CD4-positive, alpha-beta T cell treated with Interleukin-2 at 100 ng/mL for 4 hours (primary cell): ENCODE measurements at regions not wholly inside any gene's neighbourhood (a gene's known extent, or its start where the extent isn't known, plus 50 kb on each side); places are given as distances from the start of the nearest gene placed in this dataset.
"Not testable (repeated sequence)": the region's sequence is repeated elsewhere in the genome, so short reads cannot be mapped to it uniquely, and the experiment has no call there.

Source experiments
- DNase-seq: peaks from one replicate; pipeline ENCODE4 v3.0.0-alpha.2; 2020; ENCODE audit warnings: low spot score

DNA sequence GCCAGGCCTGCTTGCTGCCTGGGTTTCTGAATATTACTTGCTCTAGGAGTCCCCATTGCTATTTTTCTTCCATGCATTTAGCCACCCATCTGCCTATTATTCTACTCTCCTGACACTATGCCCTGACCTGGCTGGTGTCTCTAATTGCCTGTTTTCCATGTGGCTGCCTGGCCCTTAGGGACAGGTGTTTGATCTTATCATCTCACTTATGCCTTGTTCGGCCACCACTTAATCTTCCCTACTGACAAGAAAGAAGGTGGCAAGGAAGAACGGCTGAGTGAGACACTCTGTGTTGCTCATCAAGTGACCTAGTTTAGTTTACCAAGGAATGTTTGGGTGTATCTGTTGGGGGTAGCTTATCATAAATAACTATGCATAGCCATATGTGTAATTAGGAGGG is 50.4 kb upstream of the RAPH1 start:
- DNase-seq, result no peak

DNA sequence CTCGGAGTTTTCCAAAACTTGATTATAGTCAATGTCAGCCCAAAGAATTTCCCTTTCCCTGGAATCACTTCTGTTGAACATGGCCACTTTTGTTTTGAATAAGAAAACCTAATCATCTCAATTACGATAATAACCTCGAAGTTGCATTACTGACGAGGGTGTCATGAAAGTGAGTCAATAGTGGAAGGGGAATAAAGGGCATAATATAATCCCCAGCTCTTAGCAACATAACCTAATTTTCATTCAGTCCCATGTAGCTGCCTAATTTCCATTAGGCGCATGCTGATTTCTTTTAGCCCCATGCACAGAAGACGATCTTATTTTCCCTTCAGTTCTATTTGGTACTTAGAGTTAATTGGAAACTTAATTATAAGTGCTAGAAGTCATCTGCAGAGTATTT is 51.1 kb upstream of the RAPH1 start:
- no peak for DNase-seq

DNA sequence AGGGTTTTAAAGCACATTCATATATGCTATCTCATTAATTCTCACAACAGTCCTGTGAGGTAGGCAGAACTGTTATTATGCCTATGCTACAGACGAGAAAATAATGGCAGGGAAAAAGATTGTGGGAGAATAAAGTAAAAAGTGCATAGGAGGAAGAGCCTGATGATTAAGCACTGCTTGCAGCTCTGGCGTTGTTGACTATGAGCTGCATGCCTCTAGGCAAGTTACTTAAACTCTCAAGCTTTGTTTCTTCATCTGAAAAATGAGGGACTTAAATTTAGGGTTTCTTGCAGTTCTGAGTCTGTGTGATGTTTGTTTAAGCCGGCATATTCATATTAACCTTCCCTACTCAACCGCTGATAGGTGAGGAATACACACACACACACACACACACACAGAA is 51.6 kb upstream of the RAPH1 start:
- no peak for DNase-seq

DNA sequence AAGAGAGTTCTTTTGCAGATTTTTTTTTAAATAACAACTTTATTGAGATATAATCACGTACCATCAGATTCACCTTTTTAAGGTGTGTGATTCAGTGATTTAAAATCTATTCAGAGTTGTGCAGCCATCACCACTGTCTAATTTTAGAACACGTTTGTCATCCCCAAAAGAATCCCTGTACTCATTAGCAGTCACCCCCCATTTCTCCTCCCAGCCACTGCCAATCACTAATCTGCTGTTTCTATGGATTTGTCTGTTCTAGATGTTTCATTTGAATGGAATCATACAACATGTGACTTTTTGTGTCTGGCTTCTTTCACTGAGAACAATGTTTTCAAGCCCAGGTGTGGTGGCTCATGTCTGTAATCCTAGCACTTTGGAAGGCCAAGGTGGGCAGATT is 55.4 kb upstream of the RAPH1 start:
- no peak for DNase-seq

DNA sequence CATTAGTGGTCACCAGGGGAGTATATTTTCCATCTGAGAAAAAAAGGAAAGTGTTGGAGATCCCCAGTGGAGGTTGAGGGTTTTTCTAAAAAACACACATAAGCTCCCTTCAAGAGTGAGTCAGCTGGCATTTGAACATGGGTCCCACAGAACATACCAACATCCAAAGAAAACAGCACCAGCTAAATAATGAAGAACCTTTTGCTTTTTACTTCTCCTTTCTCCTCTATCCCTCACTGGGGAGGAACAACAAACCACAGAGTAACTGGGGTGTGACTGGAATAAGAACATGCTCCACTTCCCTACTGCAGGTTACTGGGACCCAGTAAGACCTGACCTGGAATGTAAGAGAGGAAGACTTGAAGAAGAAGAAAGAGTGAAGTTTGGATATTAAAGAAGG is 56.5 kb upstream of the RAPH1 start:
- DNase-seq, result no peak

DNA sequence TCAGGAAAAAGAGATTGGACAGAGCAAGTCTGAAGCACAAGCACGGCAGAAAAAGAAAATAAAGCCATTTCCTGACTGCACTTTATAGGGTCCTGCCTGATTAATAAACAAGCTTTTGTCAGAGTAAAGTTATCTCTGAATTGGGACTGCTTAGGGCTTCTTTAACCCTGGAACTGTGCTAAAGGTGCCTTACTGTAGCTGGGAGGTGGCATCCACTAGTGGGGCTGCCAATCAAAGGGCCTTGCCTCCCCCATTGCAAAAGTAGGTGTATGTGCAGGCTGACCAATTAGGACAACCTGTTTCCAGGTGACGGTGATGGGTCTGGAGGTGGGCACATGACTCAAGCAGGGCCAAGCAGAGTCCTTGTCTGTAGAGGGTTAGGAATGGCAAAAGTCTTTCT is 57.4 kb upstream of the RAPH1 start:
- DNase-seq, result no peak

DNA sequence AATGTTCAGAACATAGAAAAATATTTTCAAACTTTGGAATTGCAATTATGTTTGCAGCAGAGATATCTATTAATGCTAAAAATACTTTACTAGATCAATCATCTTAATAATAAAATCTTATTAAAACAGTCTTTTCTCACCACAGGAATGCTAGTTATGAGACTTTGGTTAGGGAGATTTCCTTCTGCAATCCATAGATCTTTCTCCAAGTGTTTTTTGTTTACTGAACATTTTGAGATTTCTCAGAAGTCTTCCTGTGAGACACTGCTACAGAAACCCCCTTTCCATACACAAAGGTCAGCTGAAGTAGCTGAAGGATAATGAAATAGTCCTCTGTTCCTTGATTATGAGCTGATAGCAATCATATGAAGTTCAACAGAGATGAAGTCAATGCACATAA is 59.4 kb upstream of the RAPH1 start:
- DNase-seq, result no peak

DNA sequence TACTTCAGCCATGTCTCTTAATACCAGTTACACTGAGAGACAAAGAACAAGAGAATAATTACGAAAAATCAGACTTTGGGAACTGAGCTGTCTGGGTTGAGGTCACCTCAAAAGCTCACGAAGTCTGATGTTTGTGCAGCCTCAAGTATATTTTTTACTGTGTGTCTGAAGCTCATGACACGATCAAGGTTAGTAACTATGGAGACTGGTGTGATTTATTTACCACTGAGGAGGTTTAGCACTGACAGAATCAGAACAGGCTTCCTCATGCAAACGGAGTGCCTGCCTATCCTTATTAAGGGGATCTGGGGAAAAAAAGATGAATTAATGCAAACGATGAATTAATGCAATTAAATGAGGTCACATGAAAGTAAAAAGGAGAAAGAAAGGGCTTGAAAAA is 61.1 kb upstream of the RAPH1 start:
- no peak for DNase-seq

DNA sequence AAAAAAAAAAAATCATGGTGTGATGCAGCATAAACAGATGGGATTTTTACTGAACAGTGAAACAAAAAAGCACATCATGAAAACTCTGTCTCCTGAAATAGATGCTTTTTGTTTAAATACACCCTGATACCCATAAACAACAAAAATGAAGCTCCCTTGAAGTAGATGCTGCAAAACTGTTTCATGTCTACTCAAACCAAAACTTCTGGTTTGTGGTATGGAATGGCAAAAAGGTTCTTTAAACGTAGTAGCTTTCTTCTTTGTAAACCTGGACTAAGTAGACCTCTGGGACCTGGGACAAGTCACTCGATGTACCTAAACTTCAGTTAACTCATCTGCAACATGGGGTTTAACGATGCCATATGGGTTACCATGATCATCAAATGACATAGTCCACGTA is 64.4 kb upstream of the RAPH1 start:
- DNase-seq, result no peak

DNA sequence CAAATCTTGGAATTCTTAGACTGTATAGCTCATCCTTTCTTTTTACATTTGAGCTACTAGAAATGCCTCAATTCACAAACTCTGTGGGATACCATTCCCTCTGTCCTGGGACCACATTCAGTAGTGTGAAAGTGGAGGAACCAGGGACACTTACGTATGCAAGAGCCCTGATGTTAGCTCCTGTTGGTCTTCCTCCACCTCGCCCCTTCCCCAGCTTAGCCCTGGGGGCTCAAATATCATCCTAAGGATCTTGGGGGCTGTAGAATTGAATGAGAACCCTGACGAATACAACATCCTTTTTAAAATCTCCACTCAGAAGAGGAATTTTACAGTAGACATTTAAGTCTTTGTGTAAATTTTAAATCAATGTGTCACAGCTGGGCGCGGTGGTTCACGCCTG is 65.2 kb upstream of the RAPH1 start:
- no peak for DNase-seq

DNA sequence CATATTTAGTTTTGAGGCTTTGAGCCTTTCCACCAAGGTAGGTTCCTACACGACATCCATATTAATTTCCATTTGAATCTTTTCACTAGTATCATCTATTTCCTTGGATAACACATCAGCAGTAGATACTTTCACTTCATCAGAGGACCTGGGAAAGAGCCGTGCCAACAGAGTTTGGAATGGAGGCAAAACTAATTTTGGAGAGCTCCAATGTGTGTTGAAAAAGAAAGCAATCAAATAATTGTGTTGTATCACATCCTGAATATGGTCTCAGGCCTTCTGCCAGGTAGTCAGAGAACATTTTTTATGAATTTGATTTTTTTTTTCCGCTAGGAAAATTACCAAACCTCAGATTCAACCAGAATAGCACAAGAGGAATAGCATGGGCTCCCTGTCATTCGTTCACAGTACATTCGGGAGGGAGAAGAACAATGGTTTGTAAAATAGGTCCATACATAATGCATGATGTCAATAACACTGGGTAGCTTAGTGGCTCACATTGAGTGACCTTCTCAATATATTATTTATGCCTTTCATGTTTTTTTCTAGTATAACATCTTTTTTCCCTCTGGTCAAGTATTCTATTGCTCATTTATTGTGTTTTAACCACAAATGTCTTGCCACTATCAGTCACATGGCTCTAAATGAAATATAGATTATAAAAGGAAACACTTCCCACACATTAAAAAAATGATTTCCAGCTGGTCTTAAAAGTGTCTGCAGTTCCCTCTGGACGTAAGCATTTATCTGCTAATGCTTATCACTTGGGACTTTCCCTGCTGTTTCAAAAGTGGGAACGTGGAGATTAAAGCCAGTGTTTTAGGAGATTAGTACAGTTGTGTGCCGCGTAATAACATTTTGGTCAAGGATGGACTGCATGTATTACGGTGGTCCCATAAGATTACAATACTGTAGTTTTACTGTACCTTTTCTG is 68.6 kb upstream of the RAPH1 start:
- no peak for DNase-seq

DNA sequence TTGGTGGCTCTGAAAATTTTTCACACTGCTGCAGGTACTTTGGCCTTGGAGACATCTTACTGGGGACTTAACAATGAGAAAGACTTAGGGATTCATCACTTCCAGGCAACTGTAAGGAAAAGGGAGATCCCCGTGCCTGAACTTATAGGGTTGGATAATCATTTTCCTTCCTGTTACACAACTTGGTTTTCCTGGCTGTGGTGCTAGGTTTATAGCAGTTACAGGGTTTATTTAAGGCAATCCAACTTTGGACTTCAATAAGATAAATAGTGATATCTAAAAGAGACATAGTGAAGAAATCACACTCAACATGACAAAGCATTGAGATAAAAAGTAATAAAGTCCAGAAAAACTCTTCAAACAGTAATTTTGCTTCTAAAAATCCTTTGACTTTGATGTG is 70.2 kb upstream of the RAPH1 start:
- DNase-seq, result no peak

DNA sequence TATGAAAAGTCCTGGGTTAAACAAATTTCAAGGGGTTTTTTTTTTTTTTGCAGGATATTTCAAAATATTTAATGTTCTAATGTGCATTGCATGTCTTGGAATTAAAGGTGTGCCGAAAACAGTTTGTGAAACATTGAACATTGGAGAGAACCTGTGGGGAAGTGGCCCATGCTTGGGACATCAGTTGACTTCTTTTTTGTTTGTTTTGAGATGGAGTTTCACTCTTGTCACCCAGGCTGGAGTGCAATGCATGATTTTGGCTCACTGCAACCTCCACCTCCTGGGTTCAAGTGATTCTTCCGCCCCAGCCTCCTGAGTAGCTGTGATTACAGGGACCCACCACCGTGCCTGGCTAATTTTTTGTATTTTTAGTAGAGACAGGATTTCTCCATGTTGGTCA is 71.0 kb upstream of the RAPH1 start:
- no peak for DNase-seq

DNA sequence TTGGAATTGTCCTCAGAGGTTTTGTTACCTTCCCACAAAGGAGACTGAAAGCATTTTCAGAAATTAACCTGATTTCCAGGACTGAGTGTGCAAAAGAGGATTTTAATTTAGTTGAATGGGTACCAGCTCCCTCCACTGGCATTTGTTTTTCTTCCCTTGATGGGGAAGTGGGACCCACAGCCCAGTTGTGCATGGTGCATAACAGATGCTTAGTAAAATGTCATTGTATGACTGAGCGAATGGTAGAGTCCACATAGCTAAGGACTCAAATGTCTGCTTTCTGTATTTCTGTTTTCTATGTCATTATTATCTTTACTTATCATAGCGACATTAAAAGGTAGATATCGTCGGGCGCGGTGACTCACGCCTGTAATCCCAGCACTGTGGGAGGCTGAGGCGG is 75.5 kb upstream of the RAPH1 start:
- no peak for DNase-seq

DNA sequence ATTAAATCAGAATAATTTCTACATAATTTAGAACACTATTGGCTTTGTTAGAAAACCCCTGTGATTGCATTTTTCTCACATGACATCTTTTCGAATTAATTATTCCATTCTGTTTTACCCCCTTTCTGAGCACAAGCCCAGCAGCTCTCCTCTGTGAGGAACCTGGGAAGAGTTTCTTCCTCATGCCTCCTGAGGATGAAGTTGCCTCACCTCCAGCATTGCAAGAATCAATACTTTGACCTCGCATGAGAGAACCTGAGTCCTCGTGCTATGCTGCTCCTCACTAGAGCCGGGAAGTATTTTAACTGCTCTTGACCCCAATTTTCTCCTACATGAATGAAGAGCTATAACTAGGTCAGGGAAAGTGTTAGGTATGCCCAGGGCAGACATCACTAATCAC is 77.1 kb upstream of the RAPH1 start:
- no peak for DNase-seq

DNA sequence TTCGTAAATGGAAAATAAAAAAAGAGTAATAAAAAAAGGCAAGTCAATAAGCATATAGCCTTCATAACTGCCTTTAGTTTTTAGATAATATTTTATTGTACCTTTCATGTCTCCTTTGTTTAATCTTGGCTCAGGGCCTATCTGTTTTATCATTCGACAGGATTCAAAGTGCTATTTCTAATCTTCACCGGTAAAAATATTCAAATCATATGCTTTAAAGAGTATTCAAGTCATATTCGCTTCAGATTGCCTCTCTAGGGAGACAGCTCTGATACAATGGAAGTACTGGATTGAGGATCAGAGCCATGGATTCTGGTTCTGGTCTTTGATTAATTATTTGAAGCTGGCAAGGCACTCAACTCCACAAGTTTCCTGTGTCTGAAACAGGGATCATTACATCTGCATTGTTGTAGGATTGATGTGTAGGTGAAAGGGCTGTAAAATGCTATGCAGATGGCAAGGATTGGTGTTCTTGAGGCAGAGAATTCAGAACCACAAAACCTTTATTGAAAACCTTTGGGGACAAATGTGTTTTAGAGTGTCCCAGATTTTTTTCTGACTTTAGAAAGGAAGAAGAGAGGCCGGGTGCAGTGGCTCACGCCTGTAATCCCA is 84.3 kb upstream of the RAPH1 start:
- DNase-seq, result no peak

DNA sequence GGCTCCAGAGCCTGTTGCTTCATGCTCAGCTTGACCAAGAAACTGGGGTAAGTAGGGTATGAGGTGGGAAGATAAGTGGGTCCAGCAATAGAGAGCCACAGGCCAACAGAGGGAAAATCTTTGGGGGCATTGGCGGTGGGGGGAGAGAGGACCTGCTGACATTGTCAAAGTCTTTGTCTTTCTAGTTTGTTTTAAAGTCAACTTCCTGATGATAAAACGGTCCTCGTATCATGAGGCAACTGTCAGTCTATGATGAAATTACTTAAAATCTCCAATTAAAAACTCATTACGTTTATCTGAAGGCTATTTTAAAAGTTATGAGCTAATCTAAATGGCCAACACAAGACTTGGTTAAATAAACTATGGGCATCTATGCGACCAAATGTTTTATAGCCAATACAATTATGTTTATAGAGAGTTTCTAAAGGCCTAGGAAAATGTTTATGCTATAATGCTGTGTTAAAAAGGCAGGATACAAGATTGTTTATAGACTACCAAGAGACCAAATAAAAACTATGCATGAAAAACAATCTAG is 84.4 kb upstream of the CD28 start:
- no peak for DNase-seq

DNA sequence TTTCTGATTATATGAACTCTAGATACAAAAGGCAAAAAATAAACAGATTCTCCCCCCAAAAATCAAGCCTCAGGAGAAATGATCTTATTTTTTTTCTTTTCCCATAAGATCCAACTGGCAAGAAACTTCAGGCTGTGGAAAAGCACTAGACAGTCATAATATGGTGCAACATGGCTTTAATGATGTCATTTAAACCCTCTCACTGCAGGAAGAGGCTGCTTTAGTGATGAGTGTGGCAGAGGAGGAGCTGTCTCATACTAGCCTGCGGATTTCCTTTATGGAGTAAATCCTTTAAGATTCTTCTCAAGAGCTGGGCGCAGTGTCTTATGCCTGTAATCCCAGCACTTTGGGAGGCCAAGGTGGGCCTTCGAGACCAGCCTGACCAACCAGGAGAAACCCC is 83.3 kb upstream of the CD28 start:
- no peak for DNase-seq

DNA sequence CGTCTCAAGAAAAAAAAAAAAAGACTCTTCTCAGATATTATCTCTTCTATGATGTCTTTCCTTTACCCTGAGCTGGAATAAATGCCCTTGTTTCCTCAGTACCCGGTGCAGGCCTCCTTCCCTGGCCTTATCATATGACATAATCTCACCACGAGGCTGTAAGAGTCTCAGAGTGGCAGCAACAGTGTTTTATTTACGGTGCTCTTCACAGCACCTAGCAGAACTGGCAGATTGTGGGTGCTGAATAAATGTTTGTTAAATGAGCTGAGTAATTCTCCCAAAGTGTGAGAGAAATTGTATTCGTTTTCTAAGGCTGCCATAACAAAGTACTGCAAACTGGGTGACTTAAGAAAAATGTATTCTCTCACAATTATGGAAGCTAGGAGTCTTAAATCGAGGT is 82.8 kb upstream of the CD28 start:
- DNase-seq, result no peak

DNA sequence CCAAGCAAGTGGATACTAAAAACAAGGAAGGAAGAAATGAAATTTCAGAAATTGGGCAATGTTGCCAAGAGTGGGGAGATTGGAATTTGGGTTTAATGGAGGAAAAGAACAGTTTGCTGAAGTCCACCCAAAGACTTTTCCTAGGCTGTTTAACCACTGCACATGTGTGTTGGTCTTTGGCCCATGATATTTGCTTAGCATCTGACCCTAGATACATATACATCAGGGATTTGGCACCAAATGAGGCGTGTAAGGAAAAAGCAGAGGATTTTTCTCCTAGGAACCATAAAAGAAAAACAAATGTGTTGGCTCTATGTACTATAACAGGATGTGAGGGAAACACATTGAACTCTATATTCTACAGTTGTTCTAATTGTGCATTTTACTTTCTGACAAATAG is 80.7 kb upstream of the CD28 start:
- no peak for DNase-seq

DNA sequence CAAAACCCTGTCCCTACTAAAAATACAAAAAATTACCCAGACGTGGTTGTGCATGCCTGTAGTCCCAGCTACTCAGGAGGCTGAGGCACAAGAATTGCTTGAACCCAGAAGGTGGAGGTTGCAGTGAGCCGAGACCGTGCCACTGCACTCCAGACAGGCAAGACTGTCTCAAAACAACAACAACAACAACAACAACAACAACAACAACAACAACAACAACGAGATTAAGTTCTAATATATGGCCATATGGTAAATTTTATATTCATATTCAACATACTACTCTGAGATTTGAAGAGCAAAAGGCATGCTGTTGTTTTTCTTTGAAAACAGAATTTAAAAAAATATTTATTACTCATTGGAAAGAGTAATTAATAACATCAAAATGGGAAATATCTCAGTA is 80.2 kb upstream of the CD28 start:
- DNase-seq, result not testable (repeated sequence)

DNA sequence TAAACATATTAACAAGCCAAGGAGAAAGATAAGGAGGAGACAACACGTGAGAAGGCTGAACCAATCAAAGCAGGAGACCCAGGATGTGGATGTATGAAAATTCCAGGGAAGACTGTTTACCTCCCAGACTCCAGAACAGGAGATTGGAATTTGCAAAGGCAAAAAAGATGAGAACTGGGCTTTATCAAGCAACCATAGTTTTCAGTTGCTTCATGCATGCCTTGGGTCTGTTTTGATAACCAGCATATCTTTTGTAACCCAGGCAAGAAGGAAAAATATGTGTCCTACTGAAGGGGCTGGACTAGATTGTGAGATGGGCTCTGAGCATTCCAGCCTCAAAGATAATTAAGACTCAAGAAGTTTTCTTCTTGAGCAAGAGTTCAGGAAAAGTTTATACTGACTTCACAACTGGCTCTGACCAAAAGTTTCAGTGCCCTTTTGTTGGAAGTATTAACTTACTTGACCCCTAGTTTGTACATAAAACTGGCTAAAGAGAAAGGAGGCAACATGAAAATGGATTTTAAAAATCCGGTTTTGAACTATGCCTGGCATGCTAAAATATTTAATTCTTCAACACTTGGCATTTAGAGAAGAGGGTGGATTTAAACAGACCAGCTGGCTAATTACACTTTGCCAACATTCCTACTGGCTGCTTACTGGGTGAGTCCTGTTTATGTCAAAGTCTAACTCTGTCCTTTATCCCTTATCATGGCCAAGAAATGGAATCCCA is 79.3 kb upstream of the CD28 start:
- DNase-seq, result no peak

DNA sequence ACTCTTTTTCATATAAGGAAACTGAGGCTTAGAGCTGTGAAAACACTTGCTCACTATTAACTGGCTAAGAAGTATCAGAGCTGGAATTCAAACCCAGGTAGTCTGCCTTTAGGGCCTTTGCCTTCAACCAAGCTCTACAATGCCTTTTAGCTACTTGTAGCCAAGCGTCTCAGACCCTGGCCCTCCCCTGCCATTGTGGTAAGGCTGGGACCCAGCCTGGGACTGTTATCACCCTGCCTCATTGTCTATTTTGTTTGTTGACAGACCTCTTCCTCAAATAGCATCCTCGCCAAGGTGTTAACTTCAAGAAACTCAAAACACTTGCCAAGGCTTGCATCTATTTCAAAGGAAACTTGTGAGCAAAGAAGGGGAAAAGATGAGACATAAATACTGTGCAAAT is 76.7 kb upstream of the CD28 start:
- no peak for DNase-seq
